Right ventricle myocardium superior (tissue), 1 donor: ENCODE measurements at regions not wholly inside any gene's neighbourhood (a gene's known extent, or its start where the extent isn't known, plus 50 kb on each side); places are given as distances from the start of the nearest gene placed in this dataset.
A peak's percentile ranks its signal among the peaks of the same experiment; 100 is the strongest.

Experiments used
- ATAC-seq: fragments of 200-7000 bp; cut with Tn5 transposase; one replicate; pipeline ENCODE4 v1.9.1; 2020; ENCODE audit warnings: mild to moderate bottlenecking; ENCODE audit not compliant: poor library complexity
- DNase-seq: peaks from one replicate; pipeline ENCODE4 v3.0.0-alpha.2; 2020
- intact Hi-C: fragments of 100-400 bp; cut with DNase I; formaldehyde crosslinking; loops from one replicate; pipeline ENCODE4 v1.11.2; 2022
- donor health status: DM: no; HTN: yes; CAD: no; lungs with severe emphysema.

DNA sequence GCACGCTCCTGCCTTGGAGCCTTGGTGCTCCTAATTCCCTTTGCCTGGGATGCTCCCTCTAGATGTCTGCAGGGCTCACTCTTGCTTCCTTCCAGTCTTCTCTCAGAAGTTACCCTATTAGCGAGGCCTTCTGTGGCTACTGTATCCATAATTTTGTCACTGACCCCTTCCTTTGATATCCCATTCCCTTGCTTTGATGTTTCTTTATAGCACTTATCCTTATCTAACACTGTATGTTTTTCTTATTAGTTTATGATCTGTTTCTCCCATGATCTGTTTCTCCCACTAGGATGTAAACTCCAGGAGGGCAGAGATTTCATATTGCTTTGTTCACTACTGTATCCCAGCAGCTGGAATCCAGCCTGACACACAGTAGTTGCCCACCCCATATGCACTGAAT, 263.4 kb downstream of the FOXD2 start:
- intact Hi-C loops = no loop called here
- ATAC-seq (no peak), DNase-seq (no peak)

DNA sequence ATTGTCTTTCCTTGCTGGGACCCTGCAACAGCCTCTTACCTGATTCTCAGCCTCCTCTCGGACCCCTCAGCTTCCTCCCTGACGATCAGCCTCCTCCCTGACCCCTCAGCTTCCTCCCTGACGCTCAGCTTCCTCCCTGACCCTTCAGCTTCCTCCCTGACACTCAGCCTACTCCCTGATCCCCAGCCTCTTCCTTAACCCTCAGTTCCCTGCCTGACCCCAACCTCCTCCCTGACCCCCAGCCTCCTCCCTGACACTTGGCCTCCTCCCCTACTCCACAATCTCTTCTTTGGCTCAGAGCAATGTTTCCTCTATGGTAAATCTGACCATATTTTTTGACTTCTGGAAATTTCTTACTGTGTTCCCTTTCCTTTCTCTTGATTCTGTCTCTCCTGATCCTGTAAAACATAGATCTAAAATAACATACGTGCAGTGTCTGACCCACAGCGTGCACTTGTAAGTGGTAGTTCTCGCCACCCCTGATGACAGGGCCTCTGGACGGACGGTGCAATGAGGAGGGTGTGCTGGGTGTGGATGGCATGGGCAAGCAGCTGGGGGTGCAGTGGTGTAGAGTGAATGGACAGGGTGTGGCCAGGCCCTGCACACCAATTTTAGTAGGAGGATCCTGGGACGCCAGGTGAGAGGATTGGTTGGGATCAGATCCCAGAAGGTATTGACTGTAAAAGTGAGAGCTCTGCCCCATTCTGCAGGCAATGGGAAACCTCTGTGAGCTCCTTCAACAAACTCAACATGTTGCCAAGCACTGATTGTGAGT, 264.1 kb downstream of the FOXD2 start:
- no peak for DNase-seq
- no peak for ATAC-seq
- intact Hi-C loops = no loop called here

DNA sequence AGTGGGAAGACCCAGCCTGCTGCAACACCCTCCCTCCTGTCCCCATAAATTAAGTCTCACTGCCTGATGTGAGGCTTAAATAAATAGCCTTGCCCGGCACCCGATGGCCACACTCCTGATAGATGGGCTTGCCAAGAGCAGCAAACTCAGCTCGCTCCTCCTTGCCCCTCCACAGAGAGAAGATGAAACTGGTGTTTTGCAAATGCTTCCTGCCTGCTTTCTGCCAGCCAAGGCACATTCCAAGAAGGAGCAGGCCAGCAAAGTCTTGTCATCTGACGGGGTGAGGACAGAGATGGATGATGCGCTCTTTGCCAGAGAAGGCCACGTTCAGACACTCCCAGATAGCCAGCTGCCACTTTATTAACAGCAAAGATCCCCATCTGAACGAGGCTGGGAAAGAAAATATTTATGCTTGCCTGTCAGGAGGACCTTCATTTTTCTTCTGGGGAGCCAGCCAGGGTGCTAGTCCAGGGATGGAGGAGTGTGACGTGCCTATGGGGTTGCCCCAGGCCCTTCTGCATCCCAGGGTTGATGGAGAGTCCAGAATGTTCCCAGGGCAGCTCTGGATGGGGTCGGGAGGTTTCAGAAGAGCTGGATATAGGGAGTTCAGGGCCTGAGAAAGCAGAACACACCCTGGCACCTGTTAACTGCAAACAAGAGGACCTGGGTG, 265.4 kb downstream of the FOXD2 start:
- ATAC-seq (no peak), DNase-seq (no peak)
- intact Hi-C loops = no loop called here

DNA sequence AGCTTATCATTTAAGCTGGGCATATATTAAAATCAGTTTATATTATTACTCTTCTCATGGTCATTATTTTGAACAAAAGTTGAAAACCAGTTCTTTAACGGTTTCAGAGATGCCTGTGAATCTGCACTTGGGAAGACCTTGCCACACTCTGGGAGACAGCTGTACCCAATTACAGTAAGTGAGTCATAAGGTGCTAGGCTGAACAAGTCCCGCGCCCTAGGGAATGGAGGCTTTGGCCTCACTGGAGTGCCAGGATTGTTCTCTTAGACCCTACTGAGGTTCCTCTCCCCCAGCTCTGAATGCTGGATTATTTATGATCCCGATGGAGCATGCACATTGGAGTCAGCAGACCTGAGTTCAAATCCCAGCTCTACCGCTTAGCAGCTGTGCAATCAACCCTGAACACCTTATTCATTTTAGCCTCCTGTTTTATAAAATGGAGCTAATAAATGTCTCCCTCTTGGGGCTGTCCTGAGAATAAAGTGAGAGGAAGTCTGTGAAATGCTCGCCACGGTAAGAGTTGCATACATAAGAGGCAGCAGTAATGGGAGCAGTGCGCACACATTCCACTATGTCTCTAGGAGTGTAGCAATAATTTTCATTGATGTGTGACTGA, 266.2 kb downstream of the FOXD2 start:
- no peak for ATAC-seq
- no peak for DNase-seq
- intact Hi-C loops = no loop called here

DNA sequence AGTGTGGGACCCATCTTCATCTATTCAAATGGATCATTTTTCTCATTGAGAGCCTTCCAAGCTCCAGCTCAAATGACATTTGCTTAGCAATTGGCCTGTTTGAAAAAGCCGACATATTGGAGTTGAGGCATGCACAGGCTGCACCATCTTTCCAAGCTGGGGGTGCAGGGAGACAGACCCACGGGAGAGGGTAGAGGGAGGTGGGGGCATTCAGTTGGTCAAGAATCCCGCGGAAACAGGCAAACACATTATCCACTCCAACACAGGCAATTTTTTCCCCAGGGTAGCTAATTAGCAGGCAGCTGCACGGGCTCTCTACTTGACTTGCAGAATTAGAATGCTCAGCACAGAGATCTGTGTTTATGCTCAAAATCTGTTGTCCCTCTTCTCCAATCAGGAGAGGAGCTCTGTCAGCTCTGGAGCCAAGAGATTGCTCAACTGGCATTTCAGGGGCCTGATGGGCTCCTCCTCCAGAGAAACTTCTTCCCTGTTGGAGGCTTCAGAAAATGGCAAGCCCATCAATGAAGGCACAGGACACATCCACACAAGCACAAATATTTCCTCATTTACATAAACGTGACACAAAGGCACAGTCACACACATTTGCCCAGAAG, 267.8 kb downstream of the FOXD2 start:
- intact Hi-C loops = no loop called here
- no peak for ATAC-seq
- no peak for DNase-seq

DNA sequence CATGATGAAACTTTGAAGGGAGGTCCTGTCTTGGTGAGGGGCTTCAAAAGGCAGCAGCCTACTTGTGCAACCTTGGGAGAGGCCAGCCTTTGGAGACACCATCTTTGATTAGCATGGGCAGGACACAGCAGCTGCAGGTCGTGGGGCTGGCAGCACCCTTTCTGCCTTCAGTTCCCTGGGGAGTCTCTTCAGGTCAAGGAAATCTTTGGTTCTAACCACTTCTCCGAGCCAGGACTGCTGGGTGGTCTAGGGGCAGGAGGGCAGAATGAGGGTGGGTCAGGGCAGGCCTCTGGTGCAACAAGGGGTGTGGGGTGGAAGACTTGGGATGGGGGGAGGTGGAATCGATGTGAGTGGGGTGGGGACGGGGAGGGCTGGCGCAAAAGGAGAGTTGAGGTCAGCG, 269.7 kb downstream of the FOXD2 start:
- intact Hi-C loops = no loop called here
- ATAC-seq = no peak
- no peak for DNase-seq

DNA sequence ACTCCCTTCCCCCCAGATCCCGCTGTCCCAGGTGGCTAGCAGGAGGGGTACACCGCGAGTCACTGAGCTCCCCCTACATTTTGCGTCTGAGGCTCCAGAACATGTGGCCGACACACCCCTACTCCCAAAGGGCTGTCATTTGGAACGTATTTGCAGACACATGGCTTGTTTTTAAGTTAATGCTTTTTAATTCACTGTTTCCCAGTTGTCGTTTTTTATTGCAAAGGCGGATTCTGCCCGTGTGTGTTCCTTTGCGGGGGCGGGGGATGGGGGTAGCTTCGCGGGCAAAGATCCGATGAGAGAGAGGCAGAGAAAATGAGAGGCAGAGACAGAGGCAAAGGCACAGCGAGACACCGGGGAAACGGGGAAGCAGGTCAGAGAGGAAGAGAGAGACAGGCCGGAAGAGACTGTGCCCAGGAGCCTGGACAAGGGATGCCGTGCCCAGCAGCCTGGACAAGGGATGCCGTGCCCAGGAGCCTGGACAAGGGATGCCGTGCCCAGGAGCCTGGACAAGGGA, 270.2 kb downstream of the FOXD2 start:
- ATAC-seq = no peak
- intact Hi-C loops = no loop called here
- no peak for DNase-seq

DNA sequence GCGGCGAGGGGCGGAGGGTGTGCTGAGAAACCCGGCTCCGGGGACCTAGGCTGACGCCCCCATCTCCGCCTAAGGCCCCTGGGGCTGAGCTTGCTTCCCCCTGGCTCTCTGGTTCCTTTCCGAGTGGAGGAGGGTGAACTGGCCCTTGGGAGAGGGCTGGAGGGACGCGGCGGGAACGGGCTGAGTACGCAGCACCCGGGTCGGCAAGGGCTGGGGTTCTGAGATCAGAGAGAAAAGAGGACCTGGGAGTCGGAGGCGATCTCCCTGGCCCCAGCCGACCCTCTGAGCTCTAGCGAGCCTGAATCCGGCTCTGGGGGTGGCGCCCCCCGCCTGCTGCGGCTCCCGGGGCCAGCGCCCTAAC, 270.8 kb downstream of the FOXD2 start:
- no peak for ATAC-seq
- intact Hi-C loops = no loop called here
- no peak for DNase-seq

DNA sequence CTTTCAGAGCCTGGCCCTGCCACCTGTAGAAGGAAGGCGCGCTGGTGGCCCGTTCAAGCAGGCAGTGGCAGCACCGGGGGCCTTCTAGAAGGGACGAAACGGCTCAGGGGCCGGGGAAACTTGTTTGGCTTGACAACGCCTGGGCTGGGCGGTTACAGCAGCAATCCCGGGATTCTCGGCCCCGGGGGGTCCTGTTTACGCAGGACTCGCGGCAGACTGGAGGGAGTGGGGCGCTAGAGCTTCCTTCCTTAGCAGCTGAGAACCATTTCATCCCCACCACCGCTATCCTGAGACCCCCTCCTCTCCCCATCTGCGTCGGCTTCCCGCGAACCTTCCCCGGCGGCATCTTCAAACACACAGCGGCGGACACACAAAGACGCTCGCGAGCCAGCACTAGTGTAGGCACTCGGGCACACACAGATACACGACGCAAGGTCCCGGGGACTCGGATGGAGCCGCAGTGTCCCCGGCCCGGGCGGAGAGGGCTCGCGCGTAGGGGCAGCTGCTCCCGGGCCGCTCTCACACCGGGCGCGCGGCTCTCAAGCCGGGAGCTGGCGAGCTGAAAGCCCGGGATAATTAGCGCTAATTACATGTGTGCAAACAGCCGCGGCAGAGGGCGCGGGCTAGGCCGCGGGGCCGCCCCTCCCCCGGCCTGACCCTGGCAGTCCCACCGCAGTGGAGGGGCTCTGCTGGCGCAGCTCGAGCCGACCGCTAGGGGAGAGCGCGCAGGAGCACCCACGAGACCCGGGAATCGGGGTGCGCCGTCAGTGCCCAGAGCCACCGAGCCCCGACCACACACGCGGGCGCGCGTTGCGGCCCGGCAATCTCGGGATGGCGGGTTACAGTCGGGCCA, 271.4 kb downstream of the FOXD2 start:
- peak; percentile 63 for ATAC-seq
- intact Hi-C loops = no loop called here
- DNase-seq = no peak

DNA sequence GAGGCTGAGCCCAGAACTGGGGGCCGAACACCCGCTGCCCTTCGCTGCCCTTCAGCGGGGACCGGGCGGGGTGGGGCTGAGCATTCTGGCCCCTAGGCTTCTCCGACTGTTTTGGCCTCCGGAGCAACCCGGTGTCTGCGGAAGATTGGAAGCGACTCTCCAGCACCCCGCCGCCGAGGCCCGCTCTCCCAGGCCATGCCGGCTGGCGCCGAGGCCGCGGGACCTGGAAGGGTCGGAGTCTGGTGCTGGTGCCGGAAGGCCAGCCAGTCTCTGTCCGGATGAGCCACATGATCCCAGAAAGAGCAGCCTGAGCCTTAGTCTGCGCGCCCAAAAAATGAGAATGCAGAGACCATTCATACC, 272.0 kb downstream of the FOXD2 start:
- ATAC-seq (peak; percentile 71), DNase-seq (no peak)
- intact Hi-C loops = loop anchor here (2.0 to 5.0 kb wide), 2 partner anchors 279 to 533 kb away; no protein-coding TSS in a partner anchor

DNA sequence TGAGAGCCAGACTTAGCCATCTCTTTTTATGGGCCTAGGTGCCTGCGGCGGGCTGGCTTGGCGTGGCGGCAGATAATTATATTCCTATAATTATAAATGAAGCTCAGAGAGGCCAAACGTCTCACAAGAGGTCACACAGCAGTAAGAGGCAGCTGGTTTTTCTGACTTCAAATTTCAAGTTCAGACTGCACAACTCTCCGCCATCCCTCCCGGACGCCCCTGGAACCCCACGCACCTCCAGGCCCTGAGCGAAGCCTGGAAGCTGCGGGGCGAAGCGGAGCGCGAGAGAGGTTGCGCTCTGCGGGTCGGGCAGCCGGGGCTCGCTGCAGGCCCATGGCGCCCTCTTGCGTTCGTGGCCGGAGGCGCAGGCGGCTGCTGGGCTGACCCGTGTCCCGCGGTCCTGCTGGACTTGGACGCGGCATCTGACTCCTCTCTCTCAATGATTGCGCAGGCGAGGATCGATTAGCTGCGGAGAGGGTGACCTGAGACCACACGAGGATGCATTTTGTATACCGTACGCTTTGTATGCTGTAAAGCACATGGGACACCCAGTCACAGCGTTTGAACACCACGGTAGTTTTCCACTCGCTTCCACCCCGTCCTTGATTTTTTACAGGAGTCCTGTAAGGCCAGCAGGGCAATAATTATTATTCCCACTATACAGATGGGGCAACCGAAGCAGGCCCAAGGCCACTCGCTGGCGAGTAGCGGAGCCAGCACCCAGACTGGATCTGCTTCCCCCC, 272.7 kb downstream of the FOXD2 start:
- ATAC-seq (peak; percentile 95), DNase-seq (peak; percentile 85)
- intact Hi-C loops = loop anchor here (2.0 to 5.0 kb wide), 2 partner anchors 280 to 533 kb away; no protein-coding TSS in a partner anchor
